Endothelial cell (in vitro differentiated cells): ENCODE measurements at regions not wholly inside any gene's neighbourhood (a gene's known extent, or its start where the extent isn't known, plus 50 kb on each side); places are given as distances from the start of the nearest gene placed in this dataset.

ENCODE experiments used
- DNase-seq: peaks from one replicate; pipeline ENCODE4 v3.0.0; 2021; ENCODE audit warnings: low spot score
- H3K27ac Mint-ChIP-seq: one replicate; pipeline ENCODE4 v1.8.0; 2021; ENCODE audit warnings: mixed read lengths, inconsistent platforms; ENCODE audit not compliant: unreplicated experiment
- H3K27me3 Mint-ChIP-seq: one replicate; pipeline ENCODE4 v1.8.0; 2021; ENCODE audit warnings: mild to moderate bottlenecking, moderate library complexity, mixed read lengths, inconsistent platforms; ENCODE audit not compliant: unreplicated experiment
- H3K36me3 Mint-ChIP-seq: one replicate; pipeline ENCODE4 v1.8.0; 2021; ENCODE audit warnings: mild to moderate bottlenecking, low read depth, mixed read lengths, inconsistent platforms; ENCODE audit not compliant: unreplicated experiment
- H3K4me1 Mint-ChIP-seq: one replicate; pipeline ENCODE4 v1.8.0; 2021; ENCODE audit warnings: mild to moderate bottlenecking, mixed read lengths, inconsistent platforms; ENCODE audit not compliant: unreplicated experiment
- H3K4me3 Mint-ChIP-seq: one replicate; pipeline ENCODE4 v1.8.0; 2021; ENCODE audit warnings: mild to moderate bottlenecking, mixed read lengths, inconsistent platforms; ENCODE audit not compliant: unreplicated experiment
- H3K9me3 Mint-ChIP-seq: one replicate; pipeline ENCODE4 v1.8.0; 2021; ENCODE audit warnings: mixed read lengths, inconsistent platforms; ENCODE audit not compliant: unreplicated experiment
- CTCF ChIP-seq: fragments of 200-600 bp; sonication (generic); IDR thresholded peaks from one replicate; pipeline ENCODE4 v1.5.0; 2021; ENCODE audit warnings: antibody characterized with exemption; ENCODE audit not compliant: unreplicated experiment

DNA sequence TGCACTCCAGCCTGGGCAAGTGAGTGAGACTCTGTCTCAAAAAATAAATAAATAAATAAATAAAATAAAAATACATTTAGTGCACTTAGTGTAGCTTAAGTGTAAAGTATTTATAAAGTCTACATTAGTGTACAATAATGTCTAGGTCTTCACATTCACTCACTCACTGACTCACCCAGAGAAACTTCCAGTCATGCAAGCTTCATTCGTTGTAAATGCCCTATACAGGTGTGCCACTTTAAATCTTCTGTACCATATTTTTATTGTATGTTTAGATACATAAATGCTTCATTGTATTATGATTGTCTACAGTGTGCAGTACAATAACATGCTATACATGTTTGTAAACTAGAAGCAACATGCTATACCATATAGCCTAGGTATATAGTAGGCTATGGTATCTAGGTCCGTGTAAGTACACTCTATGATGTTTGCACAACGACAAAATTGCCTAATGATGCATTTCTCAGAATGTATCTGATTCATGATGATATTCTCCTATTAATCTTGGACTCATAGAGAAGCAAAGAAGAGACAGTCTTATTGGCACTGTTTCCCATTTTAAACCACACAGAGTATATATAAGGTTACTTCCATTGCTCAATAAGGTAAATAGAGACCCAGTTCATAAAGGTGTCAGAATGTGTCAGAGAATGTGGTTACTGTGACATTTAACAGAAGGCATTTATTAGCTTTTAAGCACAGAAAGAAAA lies 1314.9 kb downstream of the CDH11 start:
- no peak for DNase-seq
- H3K4me1 Mint-ChIP-seq: no peaks in the 10 kb centered on the region
- no peak for TF ChIP-seq CTCF
- no peak overlapping the region for H3K27ac Mint-ChIP-seq
- H3K27me3 Mint-ChIP-seq: no peaks in the 10 kb centered on the region
- H3K4me3 Mint-ChIP-seq: no peak overlapping the region
- H3K36me3 Mint-ChIP-seq: no peaks in the 10 kb centered on the region
- no peaks in the 10 kb centered on the region for H3K9me3 Mint-ChIP-seq

DNA sequence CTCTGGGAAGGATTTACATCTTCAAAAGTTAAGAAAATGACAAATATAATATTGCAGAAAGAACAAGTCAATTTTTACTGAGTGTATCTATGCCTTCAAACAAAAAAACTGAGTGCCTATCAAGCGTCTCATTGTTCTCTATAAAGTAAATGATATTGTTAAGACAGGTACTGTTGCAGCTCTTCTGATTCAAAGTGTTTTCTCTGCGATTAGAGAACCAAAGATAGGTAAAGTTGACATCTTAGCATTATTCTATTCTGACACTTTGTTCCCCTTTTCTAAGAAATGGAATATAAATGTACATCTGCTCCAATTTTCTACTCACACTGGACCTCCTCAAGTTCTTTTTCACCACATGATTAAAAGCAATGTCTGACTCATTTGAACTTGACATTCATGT lies 1317.7 kb downstream of the CDH11 start:
- no peak for TF ChIP-seq CTCF
- Mint-ChIP-seq H3K4me3 (no peak overlapping the region), H3K4me1 (no peaks in the 10 kb centered on the region), H3K27me3 (no peaks in the 10 kb centered on the region), H3K27ac (no peak overlapping the region), H3K9me3 (no peaks in the 10 kb centered on the region), H3K36me3 (no peaks in the 10 kb centered on the region)
- DNase-seq: no peak

DNA sequence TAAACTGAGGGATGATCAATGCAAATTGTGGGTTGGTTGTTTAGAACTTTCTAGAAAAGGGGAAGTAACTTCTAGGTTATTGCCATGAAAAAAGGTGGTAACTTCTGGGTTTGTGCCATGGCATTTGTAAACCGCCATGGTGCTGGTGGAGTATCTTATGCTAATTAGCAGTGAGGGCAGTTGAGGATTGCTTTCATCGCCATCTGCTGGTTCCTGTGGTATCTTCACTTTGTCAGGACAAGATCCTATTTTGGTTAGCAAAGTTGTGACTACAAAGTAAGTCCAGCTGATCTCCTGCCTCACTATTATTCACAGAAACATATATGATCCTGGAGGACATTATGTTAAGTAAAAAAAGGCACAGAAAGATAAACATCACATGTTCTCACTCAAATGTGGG lies 1332.3 kb downstream of the CDH11 start:
- H3K4me1 Mint-ChIP-seq: no peaks in the 10 kb centered on the region
- TF ChIP-seq CTCF: no peak
- no peak for DNase-seq
- H3K4me3 Mint-ChIP-seq: no peak overlapping the region
- H3K27me3 Mint-ChIP-seq: peaks cover 3% of the 10 kb centered on the region
- H3K36me3 Mint-ChIP-seq: peaks cover 3% of the 10 kb centered on the region
- peaks cover 22% of the 10 kb centered on the region for H3K9me3 Mint-ChIP-seq
- H3K27ac Mint-ChIP-seq: no peak overlapping the region

DNA sequence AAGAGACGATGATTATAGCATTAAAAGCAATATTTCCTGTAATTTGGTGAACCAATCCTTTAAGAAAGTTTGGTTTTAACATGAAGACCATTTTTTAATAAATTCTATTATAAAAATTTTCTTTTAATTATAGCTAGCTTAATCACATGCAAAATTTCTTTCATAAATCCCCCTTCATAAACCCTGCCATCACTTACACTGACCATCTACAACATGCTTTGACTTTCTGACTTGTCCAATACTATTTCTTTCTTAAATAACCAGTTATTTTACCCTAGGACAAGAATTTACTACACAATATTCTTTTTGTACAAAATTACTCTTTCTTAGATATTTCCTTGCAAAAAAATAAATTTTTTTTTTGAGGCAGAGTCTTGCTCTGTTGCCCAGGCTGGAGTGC lies 1334.8 kb downstream of the CDH11 start:
- H3K9me3 Mint-ChIP-seq: peaks cover 24% of the 10 kb centered on the region
- H3K4me3 Mint-ChIP-seq: no peak overlapping the region
- H3K36me3 Mint-ChIP-seq: peaks cover 3% of the 10 kb centered on the region
- no peak for TF ChIP-seq CTCF
- peaks cover 1% of the 10 kb centered on the region for H3K27me3 Mint-ChIP-seq
- H3K27ac Mint-ChIP-seq: no peak overlapping the region
- H3K4me1 Mint-ChIP-seq: no peaks in the 10 kb centered on the region
- DNase-seq: no peak

- Mint-ChIP-seq H3K4me3 (no peak overlapping the region), H3K36me3 (peaks cover 3% of the 10 kb centered on the region), H3K27ac (no peak overlapping the region), H3K4me1 (no peaks in the 10 kb centered on the region), H3K9me3 (peaks cover 24% of the 10 kb centered on the region), H3K27me3 (peaks cover 1% of the 10 kb centered on the region)
- no peak for TF ChIP-seq CTCF
- no peak for DNase-seq
Measured at GRCh38 chr16:63785170-63785569, 1336.7 kb downstream of the CDH11 start.
